ENCODE measurements at regions not wholly inside any gene's neighbourhood (a gene's known extent, or its start where the extent isn't known, plus 50 kb on each side); places are given as distances from the start of the nearest gene placed in this dataset.

- DNase-seq: no peak
These were observed 55.2 kb downstream of the IRX2 start for GRCh38 chr5:2696156-2696807.

- no peak for DNase-seq
These were observed 56.1 kb downstream of the IRX2 start for GRCh38 chr5:2695200-2695891.

GRCh38 chr5:2691530-2691929, 59.9 kb downstream of the IRX2 start:
- DNase-seq: no peak

- no peak for DNase-seq
These were observed 61.2 kb downstream of the IRX2 start for GRCh38 chr5:2690293-2690692.

- no peak for DNase-seq
These were observed 62.9 kb downstream of the IRX2 start for GRCh38 chr5:2688586-2688985.

- DNase-seq: no peak
These were observed 63.7 kb downstream of the IRX2 start for GRCh38 chr5:2687746-2688145.

GRCh38 chr5:2686321-2687124, 65.0 kb downstream of the IRX2 start:
- DNase-seq: peak; percentile 12

- DNase-seq: no peak
These were observed 65.7 kb downstream of the IRX2 start for GRCh38 chr5:2685651-2686272.

GRCh38 chr5:2684606-2685005, 66.9 kb downstream of the IRX2 start:
- no peak for DNase-seq

- DNase-seq: no peak
These were observed 67.8 kb downstream of the IRX2 start for GRCh38 chr5:2683720-2684119.

GRCh38 chr5:2681476-2681875, 70.0 kb downstream of the IRX2 start:
- DNase-seq: no peak

- no peak for DNase-seq
These were observed 70.5 kb downstream of the IRX2 start for GRCh38 chr5:2680979-2681378.

- DNase-seq: no peak
These were observed 73.8 kb downstream of the IRX2 start for GRCh38 chr5:2677689-2678088.

GRCh38 chr5:2675548-2675947, 75.9 kb downstream of the IRX2 start:
- no peak for DNase-seq

GRCh38 chr5:2674456-2674855, 77.0 kb downstream of the IRX2 start:
- DNase-seq: no peak

GRCh38 chr5:2670940-2671339, 80.5 kb downstream of the IRX2 start:
- no peak for DNase-seq

GRCh38 chr5:2669913-2670312, 81.6 kb downstream of the IRX2 start:
- DNase-seq: no peak

- no peak for DNase-seq
These were observed 82.2 kb downstream of the IRX2 start for GRCh38 chr5:2669259-2669658.

GRCh38 chr5:2666081-2666480, 85.4 kb downstream of the IRX2 start:
- DNase-seq: no peak

- no peak for DNase-seq
These were observed 88.0 kb downstream of the IRX2 start for GRCh38 chr5:2663489-2663888.

GRCh38 chr5:2660315-2660714, 91.2 kb downstream of the IRX2 start:
- no peak for DNase-seq

- DNase-seq: no peak
These were observed 92.5 kb downstream of the IRX2 start for GRCh38 chr5:2658881-2659470.

Data from left kidney (tissue), 1 donor.